ENCODE measurements at regions not wholly inside any gene's neighbourhood (a gene's known extent, or its start where the extent isn't known, plus 50 kb on each side); places are given as distances from the start of the nearest gene placed in this dataset.

- Histone ChIP-seq H3K4me1 (no peaks in the 10 kb centered on the region), H3K27me3 (peaks cover 17% of the 10 kb centered on the region), H3K4me3 (no peak overlapping the region), H3K9me3 (no peaks in the 10 kb centered on the region), H3K27ac (no peak overlapping the region), H3K36me3 (no peaks in the 10 kb centered on the region)
- no peak for ATAC-seq
- no peak for TF ChIP-seq POLR2A (IDR thresholded peaks at IDR 0.05)
- no peak for TF ChIP-seq POLR2AphosphoS5 (IDR thresholded peaks at IDR 0.05)
- no peak for TF ChIP-seq CTCF (IDR thresholded peaks at IDR 0.05)
- no peak for TF ChIP-seq EP300 (IDR thresholded peaks at IDR 0.05)
- 77 to 78% methylated on average over 16 of the region's 16 CpGs for WGBS, 2 donors (ENCODE audit: low coverage in 1 of 2)
Measured at GRCh38 chr9:113664181-113664875, 200.8 kb downstream of the RGS3 start.

- H3K27me3 ChIP-seq = peaks cover 9% of the 10 kb centered on the region
- WGBS, 2 donors (ENCODE audit: low coverage in 1 of 2) = 78 to 100% methylated on average over 1 of the region's 1 CpG
- TF ChIP-seq POLR2A (IDR thresholded peaks at IDR 0.05) = no peak
- TF ChIP-seq POLR2AphosphoS5 (IDR thresholded peaks at IDR 0.05) = no peak
- TF ChIP-seq CTCF (IDR thresholded peaks at IDR 0.05) = no peak
- no peak for TF ChIP-seq EP300 (IDR thresholded peaks at IDR 0.05)
- no peak overlapping the region for H3K4me3 ChIP-seq
- H3K9me3 ChIP-seq = no peaks in the 10 kb centered on the region
- H3K27ac ChIP-seq = no peak overlapping the region
- H3K4me1 ChIP-seq = no peaks in the 10 kb centered on the region
- ATAC-seq = no peak
- H3K36me3 ChIP-seq = no peaks in the 10 kb centered on the region
Measured at GRCh38 chr9:113665064-113665463, 201.5 kb downstream of the RGS3 start.

GRCh38 chr9:113665756-113666155 is 202.2 kb downstream of the RGS3 start:
- H3K27ac ChIP-seq = no peak overlapping the region
- H3K4me3 ChIP-seq = no peak overlapping the region
- peaks cover 9% of the 10 kb centered on the region for H3K27me3 ChIP-seq
- H3K9me3 ChIP-seq = no peaks in the 10 kb centered on the region
- ATAC-seq = no peak
- TF ChIP-seq POLR2AphosphoS5 (IDR thresholded peaks at IDR 0.05) (no peak), EP300 (IDR thresholded peaks at IDR 0.05) (no peak), CTCF (IDR thresholded peaks at IDR 0.05) (no peak), POLR2A (IDR thresholded peaks at IDR 0.05) (no peak)
- 85 to 100% methylated on average over 3 to 4 of the region's 7 CpGs for whole genome bisulfite sequencing, 2 donors (ENCODE audit: low coverage in 1 of 2)
- no peaks in the 10 kb centered on the region for H3K36me3 ChIP-seq
- no peaks in the 10 kb centered on the region for H3K4me1 ChIP-seq

- Histone ChIP-seq H3K27me3 (peaks cover 2% of the 10 kb centered on the region), H3K36me3 (no peaks in the 10 kb centered on the region), H3K27ac (no peak overlapping the region), H3K4me1 (no peaks in the 10 kb centered on the region), H3K4me3 (no peak overlapping the region), H3K9me3 (no peaks in the 10 kb centered on the region)
- no peak for ATAC-seq
- 47 to 71% methylated on average over 3 of the region's 3 CpGs for WGBS, 2 donors (ENCODE audit: low coverage in 1 of 2)
- no peak for TF ChIP-seq CTCF (IDR thresholded peaks at IDR 0.05)
- TF ChIP-seq POLR2A (IDR thresholded peaks at IDR 0.05) = no peak
- no peak for TF ChIP-seq POLR2AphosphoS5 (IDR thresholded peaks at IDR 0.05)
- TF ChIP-seq EP300 (IDR thresholded peaks at IDR 0.05) = no peak
Measured at GRCh38 chr9:113668061-113668460, 204.5 kb downstream of the RGS3 start.

- ATAC-seq = no peak
- no peaks in the 10 kb centered on the region for H3K9me3 ChIP-seq
- no peak overlapping the region for H3K4me3 ChIP-seq
- peaks cover 12% of the 10 kb centered on the region for H3K27me3 ChIP-seq
- H3K4me1 ChIP-seq = no peaks in the 10 kb centered on the region
- no peaks in the 10 kb centered on the region for H3K36me3 ChIP-seq
- no peak overlapping the region for H3K27ac ChIP-seq
- TF ChIP-seq POLR2A (IDR thresholded peaks at IDR 0.05) = no peak
- TF ChIP-seq EP300 (IDR thresholded peaks at IDR 0.05) = no peak
- no peak for TF ChIP-seq CTCF (IDR thresholded peaks at IDR 0.05)
- no peak for TF ChIP-seq POLR2AphosphoS5 (IDR thresholded peaks at IDR 0.05)
- WGBS, 2 donors (ENCODE audit: low coverage in 1 of 2) = 60 to 69% methylated on average over 3 of the region's 4 CpGs
Measured at GRCh38 chr9:113669522-113670115, 206.1 kb downstream of the RGS3 start.
